Neural cell (in vitro differentiated cells): ENCODE measurements at regions not wholly inside any gene's neighbourhood (a gene's known extent, or its start where the extent isn't known, plus 50 kb on each side); places are given as distances from the start of the nearest gene placed in this dataset.

ENCODE experiments used
- H2AFZ ChIP-seq: fragments of 200-600, 300-800 bp; sonication (generic), shearing (Covaris generic); 2 replicates; pipeline ENCODE4 v1.6.0; 2014; ENCODE audit warnings: low read depth, mild to moderate bottlenecking, antibody characterized with exemption, low read length, moderate library complexity
- H3F3A ChIP-seq: fragments of 200-600 bp; shearing (Covaris generic); 2 replicates; pipeline ENCODE4 v1.6.1; 2016; ENCODE audit warnings: mild to moderate bottlenecking, moderate library complexity, mixed read lengths, antibody characterized with exemption, low read length; ENCODE audit not compliant: insufficient read depth, poor library complexity, severe bottlenecking
- H3K27ac ChIP-seq: fragments of 200-600, 300-800 bp; sonication (generic), shearing (Covaris generic); 2 replicates; pipeline ENCODE4 v1.5.1; 2014; ENCODE audit warnings: mild to moderate bottlenecking, low read length, moderate library complexity
- H3K27me3 ChIP-seq: fragments of 300-800, 200-600 bp; sonication (generic), shearing (Covaris generic); 2 replicates; pipeline ENCODE4 v1.6.0; 2014; ENCODE audit warnings: mild to moderate bottlenecking, low read depth, low read length, moderate library complexity; ENCODE audit not compliant: insufficient read depth
- H3K36me3 ChIP-seq: fragments of 300-800, 200-600 bp; sonication (generic), shearing (Covaris generic); 2 replicates; pipeline ENCODE4 v1.5.1; 2014; ENCODE audit warnings: mild to moderate bottlenecking, antibody characterized with exemption, low read length, moderate library complexity; ENCODE audit not compliant: insufficient read depth
- H3K4me2 ChIP-seq: fragments of 300-800, 200-600 bp; sonication (generic), shearing (Covaris generic); 2 replicates; pipeline ENCODE4 v1.6.0; 2014; ENCODE audit warnings: mild to moderate bottlenecking, low read length
- H3K4me3 ChIP-seq: fragments of 300-800, 200-600 bp; sonication (generic), shearing (Covaris generic); 2 replicates; pipeline ENCODE4 v1.5.1; 2014; ENCODE audit warnings: mild to moderate bottlenecking, low read length, moderate library complexity
- H3K79me2 ChIP-seq: fragments of 200-600 bp; shearing (Covaris generic); replicated peaks from 2 replicates; pipeline ENCODE4 v1.6.0; 2014; ENCODE audit warnings: mild to moderate bottlenecking, low read length, moderate library complexity; ENCODE audit not compliant: insufficient read depth
- H3K9ac ChIP-seq: fragments of 300-800, 200-600 bp; sonication (generic), shearing (Covaris generic); 2 replicates; pipeline ENCODE4 v1.6.1; 2016; ENCODE audit warnings: mild to moderate bottlenecking, low read length, mixed read lengths
- H3K9me2 ChIP-seq: fragments of 200-600 bp; shearing (Covaris generic); 2 replicates; pipeline ENCODE4 v1.6.1; 2016; ENCODE audit warnings: mild to moderate bottlenecking, low read length, mixed read lengths; ENCODE audit not compliant: insufficient read depth
- H3K9me3 ChIP-seq: fragments of 200-600, 300-800 bp; sonication (generic), shearing (Covaris generic); 2 replicates; pipeline ENCODE4 v1.6.1; 2016; ENCODE audit warnings: mild to moderate bottlenecking, mixed run types, low read length, moderate library complexity, mixed read lengths
- H4K20me1 ChIP-seq: fragments of 200-600 bp; shearing (Covaris generic); 2 replicates; pipeline ENCODE4 v1.6.1; 2016; ENCODE audit warnings: mild to moderate bottlenecking, mixed run types; ENCODE audit not compliant: insufficient read depth
- EP300 ChIP-seq: fragments of 450-650 bp; conservative IDR thresholded peaks from 2 replicates; pipeline ENCODE4 v1.6.1; 2014; ENCODE audit warnings: antibody characterized with exemption, mild to moderate bottlenecking, moderate library complexity; ENCODE audit not compliant: poor library complexity, severe bottlenecking
- EZH2 ChIP-seq: fragments of 200-600, 300-800 bp; shearing (Covaris generic), sonication (generic); IDR thresholded peaks from 2 replicates; pipeline ENCODE4 v1.6.1; 2014; ENCODE audit warnings: antibody characterized with exemption, low read length, borderline replicate concordance, mild to moderate bottlenecking; ENCODE audit not compliant: insufficient read depth, poor library complexity, severe bottlenecking
- MXI1 ChIP-seq: fragments of 450-650 bp; conservative IDR thresholded peaks from 2 replicates; pipeline ENCODE4 v1.6.1; 2014; ENCODE audit warnings: antibody characterized with exemption, mild to moderate bottlenecking; ENCODE audit not compliant: poor library complexity, severe bottlenecking
- POLR2AphosphoS5 ChIP-seq: IDR thresholded peaks from 2 replicates; pipeline ENCODE4 v1.6.1; 2012
- RAD21 ChIP-seq: fragments of 450-650 bp; conservative IDR thresholded peaks from 2 replicates; pipeline ENCODE4 v1.6.1; 2014; ENCODE audit warnings: antibody characterized with exemption, mild to moderate bottlenecking, moderate library complexity
- SMC3 ChIP-seq: fragments of 450-650 bp; conservative IDR thresholded peaks from 2 replicates; pipeline ENCODE4 v1.6.1; 2014; ENCODE audit warnings: antibody characterized with exemption, mild to moderate bottlenecking, moderate library complexity; ENCODE audit not compliant: poor library complexity
- TAF1 ChIP-seq: IDR thresholded peaks from 2 replicates; pipeline ENCODE4 v1.6.1; 2012; ENCODE audit warnings: low read depth
- TF ChIP-seq, protein P1 (sequence below): fragments of 450-650 bp; IDR thresholded peaks from 2 replicates; pipeline ENCODE4 v1.5.1; 2014; ENCODE audit warnings: antibody characterized with exemption, mild to moderate bottlenecking, moderate library complexity; ENCODE audit not compliant: poor library complexity, severe bottlenecking
- TF ChIP-seq, protein P2 (sequence below): IDR thresholded peaks from 2 replicates; pipeline ENCODE4 v1.6.1; 2012; ENCODE audit warnings: borderline replicate concordance

DNA sequence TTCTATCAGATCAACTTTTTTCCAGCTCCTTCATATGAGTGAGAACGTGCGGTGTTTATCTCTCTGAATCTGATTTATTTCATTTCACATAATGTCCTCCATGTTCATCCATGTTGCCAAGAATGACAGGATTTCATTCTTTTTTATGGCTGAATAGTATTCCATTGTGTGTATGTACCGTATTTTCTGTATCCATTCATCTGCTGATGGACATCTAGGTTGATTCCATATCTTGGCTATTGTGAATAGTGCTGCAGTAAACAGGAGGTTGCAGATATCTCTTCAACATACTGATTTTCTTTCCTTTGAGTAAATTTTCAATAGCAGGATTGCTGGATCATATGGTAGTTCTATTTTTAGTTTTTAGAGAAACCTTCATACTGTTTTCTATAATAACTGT is 388.5 kb downstream of the DCDC2C start:
- Histone ChIP-seq H3F3A (no peaks in the 10 kb centered on the region), H3K4me3 (no peak overlapping the region), H2AFZ (no peak overlapping the region), H4K20me1 (no peaks in the 10 kb centered on the region), H3K9ac (no peak overlapping the region), H3K9me2 (no peaks in the 10 kb centered on the region), H3K79me2 (no peaks in the 10 kb centered on the region), H3K36me3 (no peaks in the 10 kb centered on the region), H3K27ac (no peak overlapping the region), H3K4me2 (no peak overlapping the region), H3K9me3 (no peaks in the 10 kb centered on the region), H3K27me3 (no peaks in the 10 kb centered on the region)
- TF ChIP-seq, protein P1, sequence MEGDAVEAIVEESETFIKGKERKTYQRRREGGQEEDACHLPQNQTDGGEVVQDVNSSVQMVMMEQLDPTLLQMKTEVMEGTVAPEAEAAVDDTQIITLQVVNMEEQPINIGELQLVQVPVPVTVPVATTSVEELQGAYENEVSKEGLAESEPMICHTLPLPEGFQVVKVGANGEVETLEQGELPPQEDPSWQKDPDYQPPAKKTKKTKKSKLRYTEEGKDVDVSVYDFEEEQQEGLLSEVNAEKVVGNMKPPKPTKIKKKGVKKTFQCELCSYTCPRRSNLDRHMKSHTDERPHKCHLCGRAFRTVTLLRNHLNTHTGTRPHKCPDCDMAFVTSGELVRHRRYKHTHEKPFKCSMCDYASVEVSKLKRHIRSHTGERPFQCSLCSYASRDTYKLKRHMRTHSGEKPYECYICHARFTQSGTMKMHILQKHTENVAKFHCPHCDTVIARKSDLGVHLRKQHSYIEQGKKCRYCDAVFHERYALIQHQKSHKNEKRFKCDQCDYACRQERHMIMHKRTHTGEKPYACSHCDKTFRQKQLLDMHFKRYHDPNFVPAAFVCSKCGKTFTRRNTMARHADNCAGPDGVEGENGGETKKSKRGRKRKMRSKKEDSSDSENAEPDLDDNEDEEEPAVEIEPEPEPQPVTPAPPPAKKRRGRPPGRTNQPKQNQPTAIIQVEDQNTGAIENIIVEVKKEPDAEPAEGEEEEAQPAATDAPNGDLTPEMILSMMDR: no peak
- no peak for TF ChIP-seq MXI1
- TF ChIP-seq RAD21: no peak
- TF ChIP-seq, protein P2, sequence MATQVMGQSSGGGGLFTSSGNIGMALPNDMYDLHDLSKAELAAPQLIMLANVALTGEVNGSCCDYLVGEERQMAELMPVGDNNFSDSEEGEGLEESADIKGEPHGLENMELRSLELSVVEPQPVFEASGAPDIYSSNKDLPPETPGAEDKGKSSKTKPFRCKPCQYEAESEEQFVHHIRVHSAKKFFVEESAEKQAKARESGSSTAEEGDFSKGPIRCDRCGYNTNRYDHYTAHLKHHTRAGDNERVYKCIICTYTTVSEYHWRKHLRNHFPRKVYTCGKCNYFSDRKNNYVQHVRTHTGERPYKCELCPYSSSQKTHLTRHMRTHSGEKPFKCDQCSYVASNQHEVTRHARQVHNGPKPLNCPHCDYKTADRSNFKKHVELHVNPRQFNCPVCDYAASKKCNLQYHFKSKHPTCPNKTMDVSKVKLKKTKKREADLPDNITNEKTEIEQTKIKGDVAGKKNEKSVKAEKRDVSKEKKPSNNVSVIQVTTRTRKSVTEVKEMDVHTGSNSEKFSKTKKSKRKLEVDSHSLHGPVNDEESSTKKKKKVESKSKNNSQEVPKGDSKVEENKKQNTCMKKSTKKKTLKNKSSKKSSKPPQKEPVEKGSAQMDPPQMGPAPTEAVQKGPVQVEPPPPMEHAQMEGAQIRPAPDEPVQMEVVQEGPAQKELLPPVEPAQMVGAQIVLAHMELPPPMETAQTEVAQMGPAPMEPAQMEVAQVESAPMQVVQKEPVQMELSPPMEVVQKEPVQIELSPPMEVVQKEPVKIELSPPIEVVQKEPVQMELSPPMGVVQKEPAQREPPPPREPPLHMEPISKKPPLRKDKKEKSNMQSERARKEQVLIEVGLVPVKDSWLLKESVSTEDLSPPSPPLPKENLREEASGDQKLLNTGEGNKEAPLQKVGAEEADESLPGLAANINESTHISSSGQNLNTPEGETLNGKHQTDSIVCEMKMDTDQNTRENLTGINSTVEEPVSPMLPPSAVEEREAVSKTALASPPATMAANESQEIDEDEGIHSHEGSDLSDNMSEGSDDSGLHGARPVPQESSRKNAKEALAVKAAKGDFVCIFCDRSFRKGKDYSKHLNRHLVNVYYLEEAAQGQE: no peak

DNA sequence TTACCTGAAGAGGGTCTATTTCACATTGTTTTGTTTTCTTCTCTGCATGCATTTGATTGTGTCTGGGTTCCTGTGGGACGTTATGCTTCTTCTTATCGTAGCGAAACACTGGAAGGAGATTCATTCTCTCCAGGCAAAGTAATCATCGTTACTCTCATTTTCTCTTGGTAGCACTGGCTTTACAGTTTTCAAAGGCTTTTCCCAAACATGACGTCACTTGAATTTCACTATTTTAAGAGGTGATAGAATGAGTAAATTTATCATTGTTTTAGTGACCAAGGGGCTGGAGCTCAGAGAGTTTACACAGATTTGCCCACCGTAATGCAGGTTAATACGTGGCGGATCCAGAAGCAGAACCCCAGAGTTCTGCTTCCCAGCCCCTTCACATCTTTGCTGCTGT is 391.4 kb downstream of the DCDC2C start:
- H3K9me2 ChIP-seq: no peaks in the 10 kb centered on the region
- H3K79me2 ChIP-seq: no peaks in the 10 kb centered on the region
- TF ChIP-seq SMC3: no peak
- no peak for TF ChIP-seq EP300
- no peak for TF ChIP-seq MXI1
- no peak for TF ChIP-seq RAD21
- H4K20me1 ChIP-seq: no peaks in the 10 kb centered on the region
- H3K9me3 ChIP-seq: no peaks in the 10 kb centered on the region
- H2AFZ ChIP-seq: no peak overlapping the region
- H3F3A ChIP-seq: no peaks in the 10 kb centered on the region
- no peaks in the 10 kb centered on the region for H3K36me3 ChIP-seq
- H3K4me2 ChIP-seq: no peak overlapping the region
- no peak overlapping the region for H3K27ac ChIP-seq
- H3K4me3 ChIP-seq: no peak overlapping the region
- no peak overlapping the region for H3K9ac ChIP-seq
- no peaks in the 10 kb centered on the region for H3K27me3 ChIP-seq

DNA sequence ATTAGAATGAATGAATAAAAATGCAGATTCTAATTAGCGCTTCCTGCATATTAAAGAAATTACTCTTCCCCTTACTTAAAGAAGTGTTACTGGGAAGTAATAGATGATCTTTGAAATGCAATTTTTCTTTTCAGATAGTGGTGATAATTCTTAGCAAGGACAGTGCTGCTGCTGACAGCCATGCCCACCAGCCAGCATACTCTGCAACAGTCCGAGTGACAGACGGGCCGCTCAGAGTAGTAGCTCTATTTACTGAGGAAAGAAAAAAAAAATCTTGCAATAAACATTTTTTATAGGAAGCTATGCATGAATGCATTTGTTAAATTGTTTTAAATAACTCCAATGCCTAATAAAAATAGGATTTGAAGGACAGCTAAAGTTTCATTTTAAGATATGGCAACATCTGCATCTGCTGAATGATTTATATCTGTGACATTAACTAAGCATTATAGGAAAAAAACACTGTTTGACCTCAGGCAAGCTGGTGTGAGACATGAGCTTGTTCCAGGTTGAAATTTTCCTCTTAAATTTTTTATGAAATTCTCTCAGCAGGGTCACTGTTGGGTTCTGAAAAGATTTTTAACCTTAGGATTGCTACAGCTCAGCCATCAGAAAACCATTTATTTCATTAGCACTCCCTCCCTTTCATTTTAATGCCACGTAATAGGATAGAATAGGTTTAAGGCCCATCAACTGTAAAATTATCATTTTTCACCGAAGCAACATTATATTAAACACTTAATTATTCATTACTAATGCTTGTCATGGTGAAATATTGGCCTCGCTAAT is 393.8 kb downstream of the DCDC2C start:
- TF ChIP-seq POLR2AphosphoS5 (no peak), TAF1 (no peak), SMC3 (no peak), RAD21 (no peak), EP300 (no peak), EZH2 (no peak), MXI1 (no peak)
- TF ChIP-seq, protein P2: no peak
- TF ChIP-seq, protein P1: no peak
- no peak overlapping the region for H3K27ac ChIP-seq

More for the DNA sequence above, 393.8 kb downstream of the DCDC2C start:
- no peaks in the 10 kb centered on the region for H3K79me2 ChIP-seq
- H4K20me1 ChIP-seq: no peaks in the 10 kb centered on the region
- H3K9me2 ChIP-seq: no peaks in the 10 kb centered on the region
- no peaks in the 10 kb centered on the region for H3F3A ChIP-seq
- H3K9me3 ChIP-seq: no peaks in the 10 kb centered on the region
- no peak overlapping the region for H3K4me3 ChIP-seq
- no peak overlapping the region for H3K9ac ChIP-seq
- H3K36me3 ChIP-seq: no peaks in the 10 kb centered on the region
- no peak overlapping the region for H3K4me2 ChIP-seq
- no peaks in the 10 kb centered on the region for H3K27me3 ChIP-seq
- H2AFZ ChIP-seq: no peak overlapping the region
